PC-3 (cell line): ENCODE measurements at regions not wholly inside any gene's neighbourhood (a gene's known extent, or its start where the extent isn't known, plus 50 kb on each side); places are given as distances from the start of the nearest gene placed in this dataset.

Source experiments
- ATAC-seq: fragments of 200-7000 bp; cut with Tn5 transposase; 2 replicates; pipeline ENCODE4 v1.9.1; 2020; ENCODE audit warnings: mild to moderate bottlenecking, moderate library complexity
- BruUV-seq: library from RNA; stranded (reverse); fragments of 400-500 nt; replicated peaks from 2 replicates; lab custom pipeline; 2021; lab: Mats Ljungman, UMichigan
- CTCF ChIA-PET: fragments of 300-600 bp; sonication (Branson Sonifier 250); formaldehyde crosslinking; loops from one replicate; lab custom pipeline; 2022; ENCODE audit warnings: antibody characterized with exemption; lab: Charles Lee
- POLR2A ChIA-PET: fragments of 300-600 bp; sonication (Branson Sonifier 250); formaldehyde crosslinking; loops from one replicate; lab custom pipeline; 2022; ENCODE audit warnings: antibody characterized with exemption; ENCODE audit not compliant: unreplicated experiment; lab: Charles Lee
- DNase-seq: peaks from one replicate; pipeline ENCODE4 v3.0.0-alpha.2; 2015
- H2AFZ ChIP-seq: fragments of 300-600 bp; sonication (generic); 2 replicates; pipeline ENCODE4 v1.6.0; 2016; ENCODE audit warnings: antibody characterized with exemption, low read length
- H3F3A ChIP-seq: fragments of 300-600 bp; sonication (generic); one replicate; pipeline ENCODE4 v1.6.0; 2017; ENCODE audit warnings: antibody characterized with exemption, low read length, control low read depth, mild to moderate bottlenecking; ENCODE audit not compliant: unreplicated experiment
- H3K27ac ChIP-seq: fragments of 300-600 bp; sonication (generic); 2 replicates; pipeline ENCODE4 v1.5.1; 2016; ENCODE audit warnings: mild to moderate bottlenecking, low read length
- H3K27me3 ChIP-seq: fragments of 300-600 bp; sonication (generic); 2 replicates; pipeline ENCODE4 v1.6.1; 2016; ENCODE audit warnings: low read length, mixed read lengths
- H3K36me3 ChIP-seq: fragments of 300-600 bp; sonication (generic); 2 replicates; pipeline ENCODE4 v1.6.1; 2016; ENCODE audit warnings: low read depth, mixed run types, low read length, mixed read lengths
- H3K4me1 ChIP-seq: fragments of 300-600 bp; sonication (generic); 2 replicates; pipeline ENCODE4 v1.5.1; 2016; ENCODE audit warnings: low read length; ENCODE audit not compliant: insufficient read depth
- H3K4me2 ChIP-seq: fragments of 300-600 bp; sonication (generic); 2 replicates; pipeline ENCODE4 v1.6.0; 2016; ENCODE audit warnings: low read length
- H3K4me3 ChIP-seq: fragments of 300-600 bp; sonication (generic); 2 replicates; pipeline ENCODE4 v1.5.1; 2016; ENCODE audit warnings: mild to moderate bottlenecking, low read length, mixed read lengths
- H3K79me2 ChIP-seq: fragments of 300-600 bp; sonication (generic); 2 replicates; pipeline ENCODE4 v1.6.1; 2017; ENCODE audit warnings: low read length, mixed read lengths
- H3K9ac ChIP-seq: fragments of 300-600 bp; sonication (generic); 2 replicates; pipeline ENCODE4 v1.6.0; 2016; ENCODE audit warnings: mild to moderate bottlenecking, low read length
- H3K9me2 ChIP-seq: fragments of 300-600 bp; sonication (generic); replicated peaks from 2 replicates; pipeline ENCODE4 v1.6.1; 2016; ENCODE audit warnings: mixed run types, low read length, mixed read lengths
- H3K9me3 ChIP-seq: fragments of 300-600 bp; sonication (generic); 2 replicates; pipeline ENCODE4 v1.6.1; 2016; ENCODE audit warnings: low read length, mixed read lengths
- H4K20me1 ChIP-seq: fragments of 300-600 bp; sonication (generic); 2 replicates; pipeline ENCODE4 v1.6.1; 2016; ENCODE audit warnings: low read length, mixed read lengths
- CTCF ChIP-seq: fragments of 300-600 bp; sonication (generic); conservative IDR thresholded peaks from 2 replicates; pipeline ENCODE4 v1.5.1; 2017; ENCODE audit warnings: antibody characterized with exemption, low read depth, mild to moderate bottlenecking, low read length
- EZH2 ChIP-seq: fragments of 300-600 bp; sonication (generic); IDR thresholded peaks from one replicate; pipeline ENCODE4 v1.6.1; 2017; ENCODE audit warnings: antibody characterized with exemption, mild to moderate bottlenecking, low read length; ENCODE audit not compliant: unreplicated experiment
- EZH2phosphoT487 ChIP-seq: fragments of 300-600 bp; sonication (generic); IDR thresholded peaks from 2 replicates; pipeline ENCODE4 v1.6.1; 2018; ENCODE audit warnings: mild to moderate bottlenecking, antibody characterized with exemption, low read length, borderline replicate concordance
- intact Hi-C: fragments of 100-400 bp; cut with micrococcal nuclease; formaldehyde crosslinking; loops from 2 replicates; pipeline ENCODE4 v1.9.0; 2023

- Histone ChIP-seq H3K9me3 (0 out of 2 replicates have a peak, but pooled peaks cover 3% of the 10 kb centered on the region), H3K27ac (no peak overlapping the region), H3F3A (no peaks in the 10 kb centered on the region), H3K4me2 (no peak overlapping the region), H3K9ac (no peak overlapping the region), H3K4me1 (no peaks in the 10 kb centered on the region), H3K27me3 (no peaks in the 10 kb centered on the region), H2AFZ (no peak overlapping the region), H3K9me2 (no peaks in the 10 kb centered on the region), H3K4me3 (no peak overlapping the region), H3K79me2 (no peaks in the 10 kb centered on the region), H4K20me1 (no peaks in the 10 kb centered on the region), H3K36me3 (no peaks in the 10 kb centered on the region)
- no peak for TF ChIP-seq CTCF
- no peak for TF ChIP-seq EZH2
- no peak for TF ChIP-seq EZH2phosphoT487
- CTCF ChIA-PET = no interaction called here
- BruUV-seq = no TSS peak
- ATAC-seq (no peak), DNase-seq (no peak)
- intact Hi-C loops = no loop called here
- POLR2A ChIA-PET = no interaction called here
Measured at GRCh38 chr14:84490081-84490480, 1039.9 kb upstream of the FLRT2 start.

GRCh38 chr14:84492685-84493084 is 1037.3 kb upstream of the FLRT2 start:
- intact Hi-C loops = no loop called here
- H3K4me3 ChIP-seq = no peak overlapping the region
- H3K9me2 ChIP-seq = no peaks in the 10 kb centered on the region
- no peaks in the 10 kb centered on the region for H4K20me1 ChIP-seq
- no peak overlapping the region for H2AFZ ChIP-seq
- no peaks in the 10 kb centered on the region for H3F3A ChIP-seq
- H3K27ac ChIP-seq = no peak overlapping the region
- H3K27me3 ChIP-seq = no peaks in the 10 kb centered on the region
- no peaks in the 10 kb centered on the region for H3K9me3 ChIP-seq
- H3K4me1 ChIP-seq = no peaks in the 10 kb centered on the region
- CTCF ChIA-PET = no interaction called here
- no peak for ATAC-seq
- H3K4me2 ChIP-seq = no peak overlapping the region
- no TSS peak for BruUV-seq
- TF ChIP-seq CTCF (no peak), EZH2 (no peak), EZH2phosphoT487 (no peak)
- H3K79me2 ChIP-seq = no peaks in the 10 kb centered on the region
- H3K36me3 ChIP-seq = no peaks in the 10 kb centered on the region
- no peak overlapping the region for H3K9ac ChIP-seq
- DNase-seq = no peak
- POLR2A ChIA-PET = no interaction called here

- no peak overlapping the region for H3K9ac ChIP-seq
Measured at GRCh38 chr14:84493779-84494178, 1036.2 kb upstream of the FLRT2 start.

More at GRCh38 chr14:84493779-84494178, 1036.2 kb upstream of the FLRT2 start:
- H3K4me2 ChIP-seq = no peak overlapping the region
- H3K4me3 ChIP-seq = no peak overlapping the region
- ATAC-seq (no peak), DNase-seq (no peak)
- no peaks in the 10 kb centered on the region for H3K79me2 ChIP-seq
- no peaks in the 10 kb centered on the region for H3K9me3 ChIP-seq
- no TSS peak for BruUV-seq
- no peaks in the 10 kb centered on the region for H3K36me3 ChIP-seq
- H3K27ac ChIP-seq = no peak overlapping the region
- POLR2A ChIA-PET = no interaction called here
- H2AFZ ChIP-seq = no peak overlapping the region
- no peaks in the 10 kb centered on the region for H3K9me2 ChIP-seq
- intact Hi-C loops = no loop called here
- no peaks in the 10 kb centered on the region for H4K20me1 ChIP-seq
- no peaks in the 10 kb centered on the region for H3F3A ChIP-seq
- TF ChIP-seq EZH2 (no peak), EZH2phosphoT487 (no peak), CTCF (no peak)
- no peaks in the 10 kb centered on the region for H3K4me1 ChIP-seq
- H3K27me3 ChIP-seq = no peaks in the 10 kb centered on the region
- CTCF ChIA-PET = no interaction called here
